IMR-90 (cell line): ENCODE measurements at regions not wholly inside any gene's neighbourhood (a gene's known extent, or its start where the extent isn't known, plus 50 kb on each side); places are given as distances from the start of the nearest gene placed in this dataset.

Source experiments
- ATAC-seq: fragments of 200-7000 bp; cut with Tn5 transposase; 2 replicates; pipeline ENCODE4 v1.9.1; 2020; ENCODE audit warnings: low read depth, mild to moderate bottlenecking, moderate library complexity
- BruUV-seq: library from RNA; stranded (reverse); fragments of 400-500 nt; replicated peaks from 2 replicates; lab custom pipeline; 2021; lab: Mats Ljungman, UMichigan
- CTCF ChIA-PET: fragments of 300-600 bp; formaldehyde crosslinking; extraction: SDS; loops from one replicate; lab custom pipeline; 2021; ENCODE audit warnings: antibody characterized with exemption; lab: Yijun Ruan, JAX
- POLR2A ChIA-PET: fragments of 300-600 bp; sonication (Branson Sonifier 250); formaldehyde crosslinking; loops from one replicate; lab custom pipeline; 2022; ENCODE audit warnings: antibody characterized with exemption; ENCODE audit not compliant: unreplicated experiment; lab: Charles Lee
- DNase-seq: peaks from one replicate; pipeline ENCODE4 v3.0.0; 2013
- H2AFZ ChIP-seq: replicated peaks from 2 replicates; pipeline ENCODE3; 2013; ENCODE audit warnings: low read length, mild to moderate bottlenecking; ENCODE audit not compliant: poor library complexity
- H2AK5ac ChIP-seq: 2 replicates; pipeline ENCODE4 v1.6.1; 2013; ENCODE audit warnings: low read depth, low read length, inconsistent platforms
- H2AK9ac ChIP-seq: replicated peaks from 2 replicates; pipeline ENCODE3; 2013; ENCODE audit warnings: mild to moderate bottlenecking, low read depth, low read length, moderate library complexity; ENCODE audit not compliant: poor library complexity
- H2BK120ac ChIP-seq: 2 replicates; pipeline ENCODE4 v1.6.1; 2013; ENCODE audit warnings: low read depth, low read length, inconsistent platforms
- H2BK15ac ChIP-seq: 3 replicates; pipeline ENCODE4 v1.6.1; 2013; ENCODE audit warnings: low read depth, low read length, inconsistent platforms
- H2BK20ac ChIP-seq: 2 replicates; pipeline ENCODE4 v1.6.1; 2013; ENCODE audit warnings: low read depth, mild to moderate bottlenecking, inconsistent platforms, low read length, moderate library complexity
- H2BK5ac ChIP-seq: 2 replicates; pipeline ENCODE4 v1.6.1; 2013; ENCODE audit warnings: mild to moderate bottlenecking, low read depth, low read length, inconsistent platforms; ENCODE audit not compliant: poor library complexity, severe bottlenecking
- H3K14ac ChIP-seq: replicated peaks from 2 replicates; pipeline ENCODE4 v1.6.1; 2013; ENCODE audit warnings: low read depth, low read length, inconsistent platforms
- H3K18ac ChIP-seq: 2 replicates; pipeline ENCODE4 v1.6.1; 2013; ENCODE audit warnings: low read depth, low read length, control low read depth
- H3K23ac ChIP-seq: 2 replicates; pipeline ENCODE4 v1.6.1; 2013; ENCODE audit warnings: low read depth, low read length, inconsistent platforms
- H3K27ac ChIP-seq: 2 replicates; pipeline ENCODE4 v1.5.1; 2013; ENCODE audit warnings: mild to moderate bottlenecking, control low read depth, low read length; ENCODE audit not compliant: insufficient read depth
- H3K27me3 ChIP-seq: 2 replicates; pipeline ENCODE4 v1.6.1; 2013; ENCODE audit warnings: low read length; ENCODE audit not compliant: control insufficient read depth, insufficient read depth
- H3K36me3 ChIP-seq: 2 replicates; pipeline ENCODE4 v1.6.1; 2013; ENCODE audit warnings: low read length, mixed read lengths; ENCODE audit not compliant: control insufficient read depth, insufficient read depth
- H3K4ac ChIP-seq: 2 replicates; pipeline ENCODE4 v1.6.1; 2013; ENCODE audit warnings: low read depth, low read length, inconsistent platforms
- H3K4me1 ChIP-seq: 2 replicates; pipeline ENCODE4 v1.6.1; 2013; ENCODE audit warnings: low read length, mixed read lengths; ENCODE audit not compliant: control insufficient read depth, insufficient read depth
- H3K4me2 ChIP-seq: 2 replicates; pipeline ENCODE4 v1.6.1; 2013; ENCODE audit warnings: low read depth, mild to moderate bottlenecking, control low read depth, low read length, moderate library complexity
- H3K4me3 ChIP-seq: 2 replicates; pipeline ENCODE4 v1.5.1; 2013; ENCODE audit warnings: low read depth, mild to moderate bottlenecking, control low read depth, low read length, moderate library complexity; ENCODE audit not compliant: insufficient read depth
- H3K56ac ChIP-seq: 2 replicates; pipeline ENCODE4 v1.6.1; 2013; ENCODE audit warnings: low read length, inconsistent platforms; ENCODE audit not compliant: insufficient read depth; ENCODE audit errors: extremely low read depth
- H3K79me1 ChIP-seq, 2 experiments: 2 replicates each; pipeline ENCODE4 v1.6.1; 2013; ENCODE audit warnings: low read length in 2 of 2, inconsistent platforms in 1 of 2, low read depth in 1 of 2
- H3K9ac ChIP-seq: 2 replicates; pipeline ENCODE4 v1.6.1; 2013; ENCODE audit warnings: low read depth, low read length, control low read depth
- H3K9me1 ChIP-seq: 2 replicates; pipeline ENCODE4 v1.6.1; 2013; ENCODE audit warnings: low read length, inconsistent platforms; ENCODE audit not compliant: insufficient read depth
- H3K9me3 ChIP-seq: 2 replicates; pipeline ENCODE4 v1.6.1; 2013; ENCODE audit warnings: low read length; ENCODE audit not compliant: control insufficient read depth, insufficient read depth
- H4K20me1 ChIP-seq: 2 replicates; pipeline ENCODE4 v1.6.1; 2013; ENCODE audit warnings: low read length, inconsistent platforms; ENCODE audit not compliant: insufficient read depth
- H4K5ac ChIP-seq: 2 replicates; pipeline ENCODE4 v1.6.1; 2013; ENCODE audit warnings: mild to moderate bottlenecking, low read depth, low read length, control low read depth
- H4K8ac ChIP-seq, 2 experiments: 2 replicates each; pipeline ENCODE4 v1.6.1; 2013; ENCODE audit warnings: low read depth in 2 of 2, low read length in 2 of 2, control low read depth in 1 of 2, inconsistent platforms in 1 of 2
- H4K91ac ChIP-seq: 2 replicates; pipeline ENCODE4 v1.6.1; 2013; ENCODE audit warnings: low read depth, low read length, inconsistent platforms; ENCODE audit not compliant: insufficient read depth
- MAZ ChIP-seq: IDR thresholded peaks from 2 replicates; pipeline ENCODE4 v1.6.1; 2012; ENCODE audit warnings: low read depth, mild to moderate bottlenecking, low read length, improper control_type of control experiment, moderate library complexity, borderline replicate concordance
- MXI1 ChIP-seq: IDR thresholded peaks from 2 replicates; pipeline ENCODE4 v1.6.1; 2012; ENCODE audit warnings: low read depth, mild to moderate bottlenecking, low read length, moderate library complexity, borderline replicate concordance
- NFE2L2 ChIP-seq: fragments of 150-350 bp; IDR thresholded peaks from 2 replicates; pipeline ENCODE4 v1.6.1; 2016; ENCODE audit warnings: low read depth, mild to moderate bottlenecking, low read length
- RAD21 ChIP-seq: IDR thresholded peaks from 2 replicates; pipeline ENCODE4 v1.6.1; 2012; ENCODE audit warnings: low read length, improper control_type of control experiment
- RFX5 ChIP-seq: IDR thresholded peaks from 2 replicates; pipeline ENCODE4 v1.8.0; 2012; ENCODE audit warnings: low read depth, mild to moderate bottlenecking, low read length, moderate library complexity
- SMC3 ChIP-seq: fragments of 150-350 bp; IDR thresholded peaks from 2 replicates; pipeline ENCODE4 v1.6.1; 2016; ENCODE audit warnings: low read depth, mild to moderate bottlenecking, antibody characterized with exemption, low read length, moderate library complexity
- dilution Hi-C: fragments of 300-500 bp; cut with HindIII; formaldehyde crosslinking; loops from one replicate; pipeline ENCODE4 v1.14.3; 2018; ENCODE audit warnings: low sequenced_read_pairs; ENCODE audit not compliant: unreplicated experiment
- in situ Hi-C: fragments of 300-500 bp; cut with MboI; formaldehyde crosslinking; loops from 3 replicates; pipeline ENCODE4 v1.14.3; 2019; ENCODE audit warnings: low sequenced_read_pairs, inconsistent platforms, mixed read lengths
- intact Hi-C: fragments of 100-400 bp; cut with micrococcal nuclease; formaldehyde crosslinking; loops from 2 replicates; pipeline ENCODE4 v1.10.0; 2022
- TF ChIP-seq, protein P1 (sequence below): fragments of 150-350 bp; IDR thresholded peaks from 2 replicates; pipeline ENCODE4 v1.6.1; 2017; ENCODE audit warnings: mild to moderate bottlenecking, antibody characterized with exemption, low read length, low read depth

DNA sequence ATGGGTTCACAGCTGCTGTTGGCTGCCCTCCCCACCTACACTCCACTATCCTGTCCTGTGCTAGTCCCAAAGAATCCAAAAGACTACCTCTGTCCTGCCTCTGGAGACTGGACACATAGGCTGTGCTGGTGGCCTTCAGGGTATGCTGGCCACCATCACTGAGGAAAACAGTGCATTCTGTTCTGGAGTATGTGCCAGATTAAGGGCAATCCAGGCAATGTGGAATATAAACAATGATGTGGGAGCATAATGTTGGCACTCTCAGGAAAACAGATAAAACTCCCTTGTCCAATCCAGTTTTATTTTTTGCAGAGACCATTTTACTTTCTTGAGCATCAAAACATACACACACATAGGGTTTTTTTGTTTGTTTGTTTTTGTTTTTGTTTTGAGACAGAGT lies 94.3 kb downstream of the GLUL start:
- in situ Hi-C loops (no loop called here), intact Hi-C loops (no loop called here)
- H4K8ac ChIP-seq, result no peak overlapping the region

More for the DNA sequence above, 94.3 kb downstream of the GLUL start:
- H3K36me3 ChIP-seq, result no peaks in the 10 kb centered on the region
- no peak overlapping the region for H4K5ac ChIP-seq
- H2BK5ac ChIP-seq, result no peak overlapping the region
- no peak overlapping the region for H3K27ac ChIP-seq
- H3K4me2 ChIP-seq, result no peak overlapping the region
- no peak overlapping the region for H2AK5ac ChIP-seq
- H3K27me3 ChIP-seq, result no peaks in the 10 kb centered on the region; the same call in none of the 2 replicates
- no peak overlapping the region for H3K4me3 ChIP-seq
- DNase-seq, result no peak
- no peaks in the 10 kb centered on the region for H4K20me1 ChIP-seq
- no peak for TF ChIP-seq NFE2L2
- no peak for TF ChIP-seq RFX5
- no peak for TF ChIP-seq MAZ
- TF ChIP-seq SMC3, result no peak
- no peak for TF ChIP-seq MXI1
- TF ChIP-seq, protein P1, sequence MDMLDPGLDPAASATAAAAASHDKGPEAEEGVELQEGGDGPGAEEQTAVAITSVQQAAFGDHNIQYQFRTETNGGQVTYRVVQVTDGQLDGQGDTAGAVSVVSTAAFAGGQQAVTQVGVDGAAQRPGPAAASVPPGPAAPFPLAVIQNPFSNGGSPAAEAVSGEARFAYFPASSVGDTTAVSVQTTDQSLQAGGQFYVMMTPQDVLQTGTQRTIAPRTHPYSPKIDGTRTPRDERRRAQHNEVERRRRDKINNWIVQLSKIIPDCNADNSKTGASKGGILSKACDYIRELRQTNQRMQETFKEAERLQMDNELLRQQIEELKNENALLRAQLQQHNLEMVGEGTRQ, result no peak
- TF ChIP-seq RAD21, result no peak
- H3K56ac ChIP-seq, result no peak overlapping the region
- H3K4me1 ChIP-seq, result no peaks in the 10 kb centered on the region
- no peaks in the 10 kb centered on the region for H3K9me3 ChIP-seq
- H2BK120ac ChIP-seq, result no peak overlapping the region
- H2BK20ac ChIP-seq, result no peak overlapping the region
- CTCF ChIA-PET, result no interaction called here
- H2BK15ac ChIP-seq, result no peak overlapping the region
- POLR2A ChIA-PET, result no interaction called here
- no peak overlapping the region for H3K23ac ChIP-seq
- no peak overlapping the region for H2AFZ ChIP-seq
- no peak overlapping the region for H3K18ac ChIP-seq
- no peak overlapping the region for H3K9ac ChIP-seq
- dilution Hi-C loops, result no loop called here
- H4K91ac ChIP-seq, result no peak overlapping the region
- no peak overlapping the region for H3K4ac ChIP-seq
- ATAC-seq, result no peak
- H2AK9ac ChIP-seq, result no peak overlapping the region
- H3K79me1 ChIP-seq, result no peaks in the 10 kb centered on the region
- H3K14ac ChIP-seq, result no peak overlapping the region
- no TSS peak for BruUV-seq
- H3K9me1 ChIP-seq, result no peaks in the 10 kb centered on the region
